ENCODE measurements at regions not wholly inside any gene's neighbourhood (a gene's known extent, or its start where the extent isn't known, plus 50 kb on each side); places are given as distances from the start of the nearest gene placed in this dataset.

- no peak for TF ChIP-seq CTCF (IDR thresholded peaks at IDR 0.05)
- no peak for TF ChIP-seq POLR2A (IDR thresholded peaks at IDR 0.05)
Observed at GRCh38 chr2:760001-760400, 82.8 kb upstream of the TMEM18 start.
